GM18511 (cell line): ENCODE measurements at regions not wholly inside any gene's neighbourhood (a gene's known extent, or its start where the extent isn't known, plus 50 kb on each side); places are given as distances from the start of the nearest gene placed in this dataset.

ENCODE experiments used
- ATAC-seq: cut with Tn5 transposase; IDR thresholded peaks from one replicate; pipeline ENCODE4 v1.9.1; 2021; ENCODE audit warnings: mild to moderate bottlenecking, moderate library complexity; ENCODE audit not compliant: unreplicated experiment

- ATAC-seq = no peak
Measured at GRCh38 chr1:189821833-189822232, 655.8 kb downstream of the BRINP3 start.

GRCh38 chr1:189834813-189835212 lies 642.9 kb downstream of the BRINP3 start:
- ATAC-seq = no peak

- no peak for ATAC-seq
Measured at GRCh38 chr1:189847613-189848012, 630.1 kb downstream of the BRINP3 start.

- no peak for ATAC-seq
Measured at GRCh38 chr1:189851806-189852367, 625.8 kb downstream of the BRINP3 start.

GRCh38 chr1:189859385-189859977 lies 618.2 kb downstream of the BRINP3 start:
- ATAC-seq = peak; percentile 72

GRCh38 chr1:189866606-189867005 lies 611.1 kb downstream of the BRINP3 start:
- ATAC-seq = no peak

GRCh38 chr1:189868021-189868420 lies 609.6 kb downstream of the BRINP3 start:
- ATAC-seq = no peak

- no peak for ATAC-seq
Measured at GRCh38 chr1:189874715-189875435, 602.8 kb downstream of the BRINP3 start.

GRCh38 chr1:189880135-189880534 lies 597.5 kb downstream of the BRINP3 start:
- ATAC-seq = no peak

- ATAC-seq = no peak
Measured at GRCh38 chr1:189899686-189900425, 577.8 kb downstream of the BRINP3 start.

GRCh38 chr1:189904509-189904908 lies 573.2 kb downstream of the BRINP3 start:
- no peak for ATAC-seq

GRCh38 chr1:189908113-189908512 lies 569.6 kb downstream of the BRINP3 start:
- no peak for ATAC-seq

- no peak for ATAC-seq
Measured at GRCh38 chr1:189921613-189922012, 556.1 kb downstream of the BRINP3 start.

- ATAC-seq = no peak
Measured at GRCh38 chr1:189927641-189928040, 550.0 kb downstream of the BRINP3 start.

- no peak for ATAC-seq
Measured at GRCh38 chr1:189929501-189930099, 548.1 kb downstream of the BRINP3 start.

GRCh38 chr1:189936861-189937260 lies 540.8 kb downstream of the BRINP3 start:
- ATAC-seq = no peak

- no peak for ATAC-seq
Measured at GRCh38 chr1:189939967-189940366, 537.7 kb downstream of the BRINP3 start.

- ATAC-seq = no peak
Measured at GRCh38 chr1:189941922-189942321, 535.7 kb downstream of the BRINP3 start.

- ATAC-seq = no peak
Measured at GRCh38 chr1:189958756-189959155, 518.9 kb downstream of the BRINP3 start.

- no peak for ATAC-seq
Measured at GRCh38 chr1:189960769-189961168, 516.9 kb downstream of the BRINP3 start.

GRCh38 chr1:189962181-189962580 lies 515.5 kb downstream of the BRINP3 start:
- ATAC-seq = no peak
